SK-N-DZ (cell line): ENCODE measurements at regions not wholly inside any gene's neighbourhood (a gene's known extent, or its start where the extent isn't known, plus 50 kb on each side); places are given as distances from the start of the nearest gene placed in this dataset.
A peak's percentile ranks its signal among the peaks of the same experiment; 100 is the strongest.
"Not testable (repeated sequence)": the region's sequence is repeated elsewhere in the genome, so short reads cannot be mapped to it uniquely, and the experiment has no call there.

Source experiments
- DNase-seq: peaks from one replicate; pipeline ENCODE4 v3.0.0-alpha.2; 2015; ENCODE audit warnings: low spot score

GRCh38 chr4:49117951-49118350 is 131.9 kb downstream of the CWH43 start:
- not testable (repeated sequence) for DNase-seq

DNA sequence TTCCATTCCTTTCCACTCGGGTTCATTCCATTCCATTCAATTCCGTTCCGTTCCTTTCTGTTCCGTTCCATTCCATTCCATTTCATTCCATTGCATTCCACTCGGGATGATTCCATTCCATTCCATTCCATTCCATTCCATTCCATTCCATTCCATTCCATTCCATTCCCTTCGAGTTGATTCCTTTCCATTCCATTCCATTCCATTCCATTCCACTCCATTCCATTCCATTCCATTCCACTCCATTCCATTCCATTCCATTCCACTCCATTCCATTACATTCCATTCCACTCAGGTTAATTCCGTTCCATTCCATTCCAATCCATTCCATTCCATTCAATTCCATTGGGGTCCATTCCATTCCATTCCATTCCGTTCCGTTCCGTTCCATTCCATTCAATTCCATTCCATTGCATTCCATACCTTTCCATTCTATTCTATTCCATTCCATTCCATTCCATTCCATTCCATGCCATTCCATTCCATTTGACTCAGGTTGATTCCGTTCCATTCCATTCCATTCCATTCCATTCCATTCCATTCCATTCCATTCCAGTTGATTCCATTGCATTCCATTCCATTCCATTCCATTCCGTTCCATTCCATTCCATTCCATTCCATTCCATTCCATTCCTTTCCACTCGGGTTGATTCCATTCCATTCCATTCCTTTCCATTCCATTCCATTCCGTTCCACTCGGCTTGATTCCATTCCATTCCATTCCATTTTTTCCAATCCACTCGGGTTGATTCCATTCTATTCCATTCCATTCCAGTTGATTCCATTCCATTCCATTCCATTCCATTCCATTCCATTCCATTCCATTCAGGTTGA is 132.5 kb downstream of the CWH43 start:
- not testable (repeated sequence) for DNase-seq

- not testable (repeated sequence) for DNase-seq
These were observed 133.3 kb downstream of the CWH43 start for GRCh38 chr4:49119345-49119744.

GRCh38 chr4:49120042-49120779 is 134.1 kb downstream of the CWH43 start:
- DNase-seq, result peak; percentile 58

DNA sequence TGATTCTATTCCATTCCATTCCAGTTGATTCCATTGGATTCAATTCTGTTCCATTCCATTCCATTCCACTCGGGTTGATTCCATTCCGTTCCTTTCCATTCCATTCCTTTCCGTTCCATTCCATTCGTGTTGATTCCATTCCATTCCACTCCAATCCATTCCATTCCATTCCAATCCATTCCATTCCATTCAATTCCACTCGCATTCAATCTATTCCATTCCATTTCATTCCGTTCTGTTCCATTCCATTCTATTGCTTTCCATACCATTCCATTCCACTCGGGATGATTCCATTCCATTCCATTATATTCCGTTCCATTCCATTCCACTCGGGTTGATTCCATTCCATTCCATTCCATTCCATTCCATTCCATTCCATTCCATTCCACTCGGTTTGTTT is 134.7 kb downstream of the CWH43 start:
- peak; percentile 82 for DNase-seq

GRCh38 chr4:49126443-49126842 is 140.4 kb downstream of the CWH43 start:
- not testable (repeated sequence) for DNase-seq

DNA sequence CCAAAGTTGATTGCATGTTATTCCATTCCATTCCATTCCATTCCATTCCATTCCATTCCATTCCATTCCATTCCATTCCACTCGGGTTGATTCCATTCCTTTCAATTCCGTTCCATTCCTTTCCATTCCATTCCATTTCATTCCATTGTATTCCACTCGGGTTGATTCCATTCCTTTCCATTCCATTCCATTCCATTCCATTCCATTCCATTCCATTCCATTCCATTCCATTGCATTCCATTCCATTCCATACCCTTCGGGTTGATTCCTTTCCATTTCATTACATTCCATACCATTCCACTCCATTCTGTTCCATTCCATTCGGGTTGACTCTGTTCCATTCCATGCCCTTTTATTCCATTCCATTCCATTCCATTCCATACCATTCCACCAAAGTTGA is 140.8 kb downstream of the CWH43 start:
- not testable (repeated sequence) for DNase-seq

DNA sequence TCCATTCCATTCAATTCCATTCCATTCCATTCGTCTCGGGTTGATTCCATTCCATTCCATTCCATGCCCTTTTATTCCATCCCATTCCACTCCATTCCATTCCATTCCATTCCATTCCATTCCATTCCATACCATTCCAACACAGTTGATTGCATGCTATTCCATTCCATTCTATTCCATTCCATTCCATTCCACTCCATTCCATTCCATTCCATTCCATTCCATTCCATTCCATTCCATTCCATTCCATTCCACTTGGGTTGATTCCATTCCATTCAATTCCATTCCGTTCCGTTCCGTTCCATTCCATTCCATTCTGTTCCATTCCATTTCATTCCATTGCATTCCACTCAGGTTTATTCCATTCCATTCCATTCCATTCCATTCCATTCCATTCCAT is 143.3 kb downstream of the CWH43 start:
- not testable (repeated sequence) for DNase-seq

GRCh38 chr4:49129870-49130269 is 143.8 kb downstream of the CWH43 start:
- not testable (repeated sequence) for DNase-seq

DNA sequence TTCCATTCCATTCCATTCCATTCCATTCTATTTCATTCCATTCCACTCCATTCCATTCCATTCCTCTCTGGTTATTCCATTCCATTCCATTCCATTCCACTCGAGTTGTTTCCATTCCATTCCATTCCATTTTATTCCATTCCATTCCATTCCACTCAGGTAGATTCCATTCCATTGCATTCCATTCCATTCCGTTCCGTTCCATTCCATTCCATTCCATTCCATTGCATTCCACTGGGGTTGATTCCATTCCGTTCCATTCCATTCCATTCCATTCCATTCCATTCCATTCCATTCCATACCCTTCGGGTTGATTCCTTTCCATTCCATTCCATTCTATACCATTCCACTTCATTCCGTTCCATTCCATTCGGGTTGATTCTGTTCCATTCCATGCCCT is 144.6 kb downstream of the CWH43 start:
- not testable (repeated sequence) for DNase-seq

- DNase-seq, result not testable (repeated sequence)
These were observed 151.0 kb downstream of the CWH43 start for GRCh38 chr4:49137043-49137442.

GRCh38 chr4:49137961-49138360 is 151.9 kb downstream of the CWH43 start:
- DNase-seq, result not testable (repeated sequence)

DNA sequence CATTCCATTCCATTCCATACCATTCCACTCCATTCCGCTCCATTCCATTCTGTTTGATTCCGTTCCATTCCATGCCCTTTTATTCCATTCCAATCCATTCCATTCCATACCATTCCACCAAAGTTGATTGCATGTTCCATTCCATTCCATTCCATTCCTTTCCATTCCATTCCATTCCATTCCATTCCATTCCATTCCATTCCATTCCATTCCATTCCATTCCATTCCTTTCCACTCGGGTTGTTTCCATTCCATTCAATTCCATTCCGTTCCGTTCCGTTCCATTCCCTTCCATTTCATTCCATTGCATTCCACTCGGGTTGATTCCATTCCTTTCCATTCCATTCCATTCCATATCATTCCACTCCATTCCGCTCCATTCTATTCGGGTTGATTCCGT is 152.7 kb downstream of the CWH43 start:
- not testable (repeated sequence) for DNase-seq

GRCh38 chr4:49139513-49139912 is 153.4 kb downstream of the CWH43 start:
- DNase-seq, result not testable (repeated sequence)

DNA sequence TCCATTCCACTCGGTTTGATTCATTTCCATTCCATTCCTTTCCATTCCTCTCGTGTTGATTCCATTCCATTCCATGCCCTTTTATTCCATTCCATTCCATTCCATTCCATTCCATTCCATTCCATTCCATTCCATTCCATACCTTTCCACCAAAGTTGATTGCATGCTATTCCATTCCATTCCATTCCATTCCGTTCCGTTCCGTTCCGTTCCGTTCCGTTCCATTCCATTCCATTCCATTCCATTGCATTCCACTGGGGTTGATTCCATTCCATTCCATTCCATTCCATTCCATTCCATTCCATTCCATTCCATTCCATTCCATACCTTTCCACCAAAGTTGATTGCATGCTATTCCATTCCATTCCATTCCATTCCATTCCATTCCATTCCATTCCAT is 154.3 kb downstream of the CWH43 start:
- DNase-seq, result not testable (repeated sequence)

DNA sequence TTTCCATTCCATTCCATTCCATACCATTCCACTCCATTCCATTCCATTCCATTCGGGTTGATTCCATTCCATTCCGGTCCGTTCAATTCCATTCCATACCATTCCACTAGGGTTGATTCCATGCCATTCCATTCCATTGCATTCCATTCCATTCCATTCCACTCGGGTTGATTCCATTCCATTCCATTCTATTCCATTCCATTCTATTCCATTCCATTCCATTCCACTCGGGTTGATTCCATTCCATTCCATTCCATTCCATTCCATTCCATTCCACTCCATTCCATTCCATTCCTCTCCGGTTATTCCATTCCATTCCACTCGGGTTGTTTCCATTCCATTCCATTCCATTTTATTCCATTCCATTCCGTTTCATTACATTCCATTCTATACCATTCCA is 155.9 kb downstream of the CWH43 start:
- DNase-seq, result not testable (repeated sequence)

DNA sequence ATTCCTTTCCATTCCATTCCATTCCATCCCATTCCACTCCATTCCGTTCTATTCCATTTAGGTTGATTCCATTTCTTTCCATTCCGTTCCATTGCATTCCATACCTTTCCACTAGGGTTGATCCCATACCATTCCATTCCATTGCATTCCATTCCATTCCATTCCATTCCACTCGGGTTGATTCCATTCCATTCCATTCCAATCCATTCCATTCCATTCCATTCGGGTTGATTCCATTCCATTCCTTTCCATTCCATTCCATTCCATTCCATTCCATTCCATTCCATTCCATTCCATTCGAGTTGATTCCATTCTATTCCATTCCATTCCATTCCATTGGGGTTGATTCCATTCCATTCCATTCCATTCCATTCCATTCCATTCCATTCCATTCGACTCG is 161.1 kb downstream of the CWH43 start:
- DNase-seq, result not testable (repeated sequence)

DNA sequence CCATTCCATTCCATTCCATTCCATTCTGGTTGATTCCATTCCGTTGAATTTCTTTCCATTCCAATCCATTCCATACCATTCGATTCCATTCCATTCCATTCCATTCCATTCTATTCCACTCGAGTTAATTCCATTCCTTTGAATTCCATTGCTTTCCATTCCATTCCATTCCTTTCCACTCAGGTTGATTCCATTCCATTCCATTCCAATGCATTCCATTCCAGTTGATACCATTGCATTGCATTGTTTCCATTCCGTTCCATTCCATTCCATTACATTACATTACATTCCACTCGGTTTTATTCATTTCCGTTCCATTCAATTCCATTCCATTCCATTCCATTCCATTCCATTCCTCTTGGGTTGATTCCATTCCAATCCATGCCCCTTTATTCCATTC is 161.5 kb downstream of the CWH43 start:
- not testable (repeated sequence) for DNase-seq

DNA sequence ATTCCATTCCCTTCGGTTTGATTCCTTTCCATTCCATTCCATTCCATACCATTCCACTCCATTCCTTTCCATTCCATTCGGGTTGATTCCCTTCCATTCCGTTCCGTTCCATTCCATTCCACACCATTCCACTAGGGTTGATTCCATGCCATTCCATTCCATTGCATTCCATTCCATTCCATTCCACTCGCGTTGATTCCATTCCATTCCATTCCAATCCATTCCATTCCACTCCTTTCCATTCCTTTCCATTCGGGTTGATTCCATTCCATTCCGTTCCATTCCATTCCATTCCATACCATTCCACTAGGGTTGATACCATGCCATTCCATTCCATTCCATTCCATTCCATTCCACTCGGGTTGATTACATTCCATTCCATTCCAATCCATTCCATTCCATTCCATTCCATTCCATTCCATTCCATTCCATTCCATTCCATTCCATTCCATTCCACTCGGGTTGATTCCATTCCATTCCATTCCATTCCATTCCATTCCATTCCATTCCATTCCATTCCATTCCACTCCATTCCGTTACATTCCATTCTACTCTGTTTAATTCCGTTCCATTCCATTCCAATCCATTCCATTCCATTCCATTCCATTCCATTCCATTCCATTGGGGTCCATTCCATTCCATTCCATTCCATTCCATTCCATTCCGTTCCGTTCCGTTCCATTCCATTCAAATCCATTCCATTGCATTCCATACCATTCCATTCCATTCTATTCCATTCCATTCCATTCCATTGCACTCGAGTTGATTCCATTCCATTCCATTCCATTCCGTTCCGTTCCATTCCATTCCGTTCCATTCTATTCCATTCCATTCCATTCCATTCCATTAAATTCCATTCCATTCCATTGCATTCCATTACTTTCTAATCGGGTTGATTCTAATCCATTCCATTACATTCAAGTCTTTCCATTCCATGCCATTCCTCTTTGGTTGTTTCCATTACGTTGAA is 163.2 kb downstream of the CWH43 start:
- DNase-seq, result peak; percentile 81

DNA sequence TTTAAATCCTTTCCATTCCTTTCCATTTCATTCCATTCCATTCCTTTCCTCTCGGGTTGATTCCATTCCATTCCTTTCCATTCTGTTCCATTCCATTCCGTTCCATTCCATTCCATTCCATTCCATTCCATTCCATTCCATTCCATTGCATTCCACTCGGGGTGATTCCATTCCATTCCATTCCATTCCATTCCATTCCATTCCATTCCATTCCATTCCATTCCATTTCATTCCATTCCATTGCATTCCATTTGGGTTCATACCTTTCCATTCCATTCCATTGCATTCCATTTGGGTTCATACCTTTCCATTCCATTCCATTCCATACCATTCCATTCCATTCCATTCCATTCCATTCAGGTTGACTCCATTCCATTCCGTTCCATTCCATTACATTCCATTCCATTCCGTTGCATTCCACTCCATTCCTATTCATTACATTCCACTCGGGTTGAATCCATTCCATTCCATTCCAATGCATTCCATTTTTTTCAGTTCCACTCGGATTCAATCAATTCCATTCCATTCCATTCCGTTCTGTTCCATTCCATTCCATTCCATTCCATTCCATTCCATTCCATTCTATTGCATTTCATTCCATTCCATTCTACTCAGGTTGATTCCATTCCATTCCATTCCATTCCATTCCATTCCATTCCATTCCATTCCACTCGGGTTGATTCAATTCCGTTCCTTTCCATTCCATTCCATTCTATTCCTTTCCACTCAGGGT is 164.4 kb downstream of the CWH43 start:
- not testable (repeated sequence) for DNase-seq

DNA sequence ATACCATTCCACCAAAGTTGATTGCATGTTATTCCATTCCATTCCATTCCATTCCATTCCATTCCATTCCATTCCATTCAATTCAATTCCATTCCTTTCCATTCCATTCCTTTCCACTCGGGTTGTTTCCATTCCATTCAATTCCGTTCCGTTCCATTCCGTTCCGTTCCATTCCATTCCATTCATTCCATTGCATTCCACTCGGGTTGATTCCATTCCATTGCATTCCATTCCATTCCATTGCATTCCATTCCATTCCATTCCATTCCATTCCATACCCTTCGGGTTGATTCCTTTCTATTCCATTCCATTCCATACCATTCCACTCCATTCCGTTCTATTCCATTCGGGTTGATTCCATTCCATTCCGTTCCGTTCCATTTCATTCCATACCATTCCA is 166.9 kb downstream of the CWH43 start:
- DNase-seq, result peak; percentile 0
